WERI-Rb-1 (cell line): ENCODE measurements at regions not wholly inside any gene's neighbourhood (a gene's known extent, or its start where the extent isn't known, plus 50 kb on each side); places are given as distances from the start of the nearest gene placed in this dataset.

Experiments used
- DNase-seq: peaks from one replicate; pipeline ENCODE4 v3.0.0-alpha.2; 2020
- H3K27ac ChIP-seq: fragments of 250-450 bp; sonication (Bioruptor Pico); 2 replicates; pipeline ENCODE4 v1.5.1; 2020; ENCODE audit warnings: mild to moderate bottlenecking, moderate library complexity
- H3K27me3 ChIP-seq: fragments of 250-450 bp; sonication (Bioruptor Pico); 2 replicates; pipeline ENCODE4 v1.5.1; 2021; ENCODE audit warnings: mild to moderate bottlenecking, low read depth, moderate library complexity; ENCODE audit not compliant: insufficient read depth, severe bottlenecking
- H3K36me3 ChIP-seq: fragments of 250-450 bp; sonication (Bioruptor Pico); 2 replicates; pipeline ENCODE4 v1.5.1; 2020; ENCODE audit warnings: mild to moderate bottlenecking, moderate library complexity
- H3K4me3 ChIP-seq: 2 replicates; pipeline ENCODE4 v1.5.1; 2011; ENCODE audit warnings: low read depth, mild to moderate bottlenecking, control low read depth, low read length
- H3K9me3 ChIP-seq: fragments of 250-450 bp; sonication (Bioruptor Pico); 2 replicates; pipeline ENCODE4 v1.5.1; 2021; ENCODE audit warnings: mild to moderate bottlenecking, moderate library complexity; ENCODE audit not compliant: severe bottlenecking
- TF ChIP-seq, protein P1 (sequence below): IDR thresholded peaks from 2 replicates; pipeline ENCODE4 v1.5.1; 2011; ENCODE audit warnings: low read depth, mild to moderate bottlenecking, control low read depth, inconsistent platforms, low read length

DNA sequence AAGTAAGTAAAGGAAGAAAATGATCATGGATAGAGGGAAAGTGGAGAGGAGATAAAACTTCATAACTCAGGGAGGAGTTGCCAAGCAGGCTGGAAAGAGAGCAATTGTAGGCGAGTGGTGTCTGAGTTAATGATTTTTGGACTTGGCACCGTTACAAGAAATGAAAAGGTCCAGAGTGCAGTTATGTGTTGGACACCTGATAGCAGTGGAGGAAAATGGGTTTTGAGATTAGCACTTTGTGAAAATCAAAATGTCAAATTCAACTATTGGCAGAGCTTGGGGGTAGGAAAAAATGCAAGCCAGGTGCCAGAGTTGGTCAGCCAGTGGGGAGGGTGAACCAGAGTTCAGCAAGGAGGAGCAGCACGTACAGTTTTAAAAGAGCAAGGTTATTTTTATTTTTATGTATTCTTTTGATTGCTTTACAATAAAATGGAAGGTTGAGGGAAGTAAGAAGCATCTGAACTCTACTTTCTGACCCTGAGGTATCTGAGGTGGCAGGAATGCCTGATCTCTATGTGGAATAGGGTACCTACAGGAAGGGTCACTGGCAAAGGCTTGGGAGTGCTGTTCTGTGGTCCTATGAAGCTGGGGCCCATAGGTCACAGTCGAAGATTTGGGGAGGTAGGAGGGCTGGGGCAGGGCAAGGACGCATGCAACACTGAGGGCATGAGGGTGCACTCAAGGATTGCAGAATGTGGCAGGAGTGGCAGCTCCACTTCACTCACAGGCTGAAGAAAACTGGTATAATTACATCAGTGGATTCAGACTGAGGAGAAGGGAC, 127.5 kb downstream of the CD8B2 start:
- no peak for DNase-seq

DNA sequence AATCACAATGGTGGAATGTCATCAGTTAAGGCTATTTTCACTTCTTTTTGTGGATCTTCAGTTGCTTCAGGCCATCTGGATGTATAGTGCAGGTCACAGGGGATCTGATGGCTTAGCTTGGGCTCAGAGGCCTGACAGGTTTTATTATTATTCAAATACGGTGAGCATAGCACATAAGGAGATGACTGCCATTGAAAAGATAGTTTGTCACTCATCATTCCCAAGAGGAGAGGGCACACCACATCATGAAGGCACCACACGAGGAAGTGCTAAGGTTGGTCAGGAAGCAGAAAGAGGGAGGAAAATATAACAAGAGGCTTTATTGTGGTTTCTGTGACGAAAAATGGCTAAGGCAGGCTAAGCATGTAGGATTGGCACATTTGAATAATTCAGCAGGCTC, 131.4 kb downstream of the CD8B2 start:
- Histone ChIP-seq H3K27me3 (peaks cover 58% of the 10 kb centered on the region), H3K9me3 (no peaks in the 10 kb centered on the region), H3K27ac (no peak overlapping the region), H3K4me3 (no peak overlapping the region), H3K36me3 (no peaks in the 10 kb centered on the region)
- no peak for DNase-seq
- TF ChIP-seq, protein P1, sequence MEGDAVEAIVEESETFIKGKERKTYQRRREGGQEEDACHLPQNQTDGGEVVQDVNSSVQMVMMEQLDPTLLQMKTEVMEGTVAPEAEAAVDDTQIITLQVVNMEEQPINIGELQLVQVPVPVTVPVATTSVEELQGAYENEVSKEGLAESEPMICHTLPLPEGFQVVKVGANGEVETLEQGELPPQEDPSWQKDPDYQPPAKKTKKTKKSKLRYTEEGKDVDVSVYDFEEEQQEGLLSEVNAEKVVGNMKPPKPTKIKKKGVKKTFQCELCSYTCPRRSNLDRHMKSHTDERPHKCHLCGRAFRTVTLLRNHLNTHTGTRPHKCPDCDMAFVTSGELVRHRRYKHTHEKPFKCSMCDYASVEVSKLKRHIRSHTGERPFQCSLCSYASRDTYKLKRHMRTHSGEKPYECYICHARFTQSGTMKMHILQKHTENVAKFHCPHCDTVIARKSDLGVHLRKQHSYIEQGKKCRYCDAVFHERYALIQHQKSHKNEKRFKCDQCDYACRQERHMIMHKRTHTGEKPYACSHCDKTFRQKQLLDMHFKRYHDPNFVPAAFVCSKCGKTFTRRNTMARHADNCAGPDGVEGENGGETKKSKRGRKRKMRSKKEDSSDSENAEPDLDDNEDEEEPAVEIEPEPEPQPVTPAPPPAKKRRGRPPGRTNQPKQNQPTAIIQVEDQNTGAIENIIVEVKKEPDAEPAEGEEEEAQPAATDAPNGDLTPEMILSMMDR = no peak

More for the DNA sequence above, 127.5 kb downstream of the CD8B2 start:
- H3K9me3 ChIP-seq = peaks cover 4% of the 10 kb centered on the region
- TF ChIP-seq, protein P1 = no peak
- H3K36me3 ChIP-seq = no peaks in the 10 kb centered on the region
- no peak overlapping the region for H3K4me3 ChIP-seq
- peaks cover 58% of the 10 kb centered on the region for H3K27me3 ChIP-seq
- no peak overlapping the region for H3K27ac ChIP-seq

DNA sequence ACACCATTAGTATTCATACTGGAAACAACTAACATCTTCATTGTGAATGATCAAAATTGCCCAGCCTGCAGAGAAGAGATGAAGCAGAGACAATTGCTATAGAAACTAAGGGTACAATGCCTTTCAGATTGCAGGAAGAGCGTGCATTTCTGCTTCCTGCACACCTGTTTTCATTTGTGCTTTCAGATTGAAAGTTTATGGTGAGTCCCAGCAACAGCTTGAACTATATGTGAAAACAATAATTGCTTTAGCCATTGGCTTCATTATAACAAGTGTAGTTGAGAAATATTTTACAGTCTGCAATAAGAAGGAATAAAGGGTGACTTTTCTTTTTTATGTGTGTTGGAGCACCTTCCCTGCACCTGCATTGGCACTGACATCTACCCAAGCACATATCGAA, 136.3 kb downstream of the CD8B2 start:
- H3K9me3 ChIP-seq = peaks cover 5% of the 10 kb centered on the region

DNA sequence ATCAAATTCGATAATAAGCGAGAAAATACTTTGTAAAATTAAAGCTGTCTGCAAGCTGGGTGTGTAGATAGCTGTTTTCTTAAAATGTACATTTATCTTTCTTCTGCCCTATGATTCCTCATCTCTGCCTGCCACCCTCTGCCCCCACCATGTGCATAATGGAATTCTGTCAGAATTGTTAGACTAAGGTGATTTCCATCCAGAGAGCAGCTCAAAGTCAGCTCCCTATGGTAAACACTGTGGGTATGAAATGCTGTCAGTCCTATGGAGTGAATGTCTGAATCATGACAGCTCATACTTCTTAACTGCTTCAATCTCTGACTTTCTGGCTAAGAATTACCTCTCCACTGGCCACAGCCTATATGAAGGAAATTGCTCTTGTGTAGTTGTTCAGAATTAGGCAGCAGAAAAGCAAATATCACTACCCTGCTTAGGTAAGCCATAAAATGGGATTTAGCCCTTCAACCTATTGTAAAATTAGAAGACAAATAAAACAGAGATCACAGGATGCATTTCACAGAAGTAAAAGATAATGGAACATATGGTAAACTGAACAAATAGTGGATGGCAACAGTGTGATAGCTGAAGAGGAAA, 137.7 kb downstream of the CD8B2 start:
- no peak overlapping the region for H3K27ac ChIP-seq
- peaks cover 7% of the 10 kb centered on the region for H3K9me3 ChIP-seq
- H3K36me3 ChIP-seq = no peaks in the 10 kb centered on the region
- H3K4me3 ChIP-seq = no peak overlapping the region
- TF ChIP-seq, protein P1 = no peak
- no peak for DNase-seq
- H3K27me3 ChIP-seq = peaks cover 42% of the 10 kb centered on the region

More for the DNA sequence above, 136.3 kb downstream of the CD8B2 start:
- DNase-seq = no peak
- peaks cover 43% of the 10 kb centered on the region for H3K27me3 ChIP-seq
- TF ChIP-seq, protein P1 = no peak
- no peak overlapping the region for H3K4me3 ChIP-seq
- no peak overlapping the region for H3K27ac ChIP-seq
- no peaks in the 10 kb centered on the region for H3K36me3 ChIP-seq

GRCh38 chr2:106628377-106628776, 141.2 kb downstream of the CD8B2 start:
- peaks cover 54% of the 10 kb centered on the region for H3K27me3 ChIP-seq
- TF ChIP-seq, protein P1 = no peak
- no peak overlapping the region for H3K4me3 ChIP-seq
- DNase-seq = no peak
- peaks cover 7% of the 10 kb centered on the region for H3K9me3 ChIP-seq
- H3K27ac ChIP-seq = no peak overlapping the region
- H3K36me3 ChIP-seq = no peaks in the 10 kb centered on the region
